OCI-LY3 (cell line): ENCODE measurements at regions not wholly inside any gene's neighbourhood (a gene's known extent, or its start where the extent isn't known, plus 50 kb on each side); places are given as distances from the start of the nearest gene placed in this dataset.

Source experiments
- H2AFZ ChIP-seq: fragments of 200-600, 300-600 bp; shearing (Covaris generic); 2 replicates; pipeline ENCODE4 v1.6.0; 2014; ENCODE audit warnings: antibody characterized with exemption, low read depth, low read length
- H3K27ac ChIP-seq: fragments of 200-600, 300-600 bp; sonication (generic); 2 replicates; pipeline ENCODE4 v1.5.1; 2014; ENCODE audit warnings: mild to moderate bottlenecking, low read length, moderate library complexity, mixed read lengths
- H3K27me3 ChIP-seq: fragments of 200-600, 300-600 bp; sonication (generic); 2 replicates; pipeline ENCODE4 v1.6.1; 2014; ENCODE audit warnings: low read depth, low read length, mixed read lengths
- H3K36me3 ChIP-seq: fragments of 200-600, 300-600 bp; sonication (generic); replicated peaks from 2 replicates; pipeline ENCODE3; 2014; ENCODE audit warnings: low read depth, low read length, mixed read lengths
- H3K4me1 ChIP-seq: fragments of 300-600, 200-600 bp; sonication (generic); 2 replicates; pipeline ENCODE4 v1.6.1; 2014; ENCODE audit warnings: low read length, mixed read lengths
- H3K4me2 ChIP-seq: fragments of 200-600, 300-600 bp; sonication (generic); 2 replicates; pipeline ENCODE4 v1.6.1; 2014; ENCODE audit warnings: low read length, mixed read lengths
- H3K4me3 ChIP-seq: fragments of 300-600, 200-600 bp; sonication (generic); 2 replicates; pipeline ENCODE4 v1.5.1; 2014; ENCODE audit warnings: antibody characterized with exemption, mild to moderate bottlenecking, low read length, moderate library complexity
- H3K79me2 ChIP-seq: fragments of 300-600, 200-600 bp; shearing (Covaris generic); 2 replicates; pipeline ENCODE4 v1.6.1; 2014; ENCODE audit warnings: mild to moderate bottlenecking, low read length, mixed read lengths
- H3K9ac ChIP-seq: fragments of 300-600, 200-600 bp; shearing (Covaris generic); 2 replicates; pipeline ENCODE4 v1.6.0; 2014; ENCODE audit warnings: mild to moderate bottlenecking, low read length, moderate library complexity
- H3K9me3 ChIP-seq: fragments of 200-600, 300-600 bp; shearing (Covaris generic); 2 replicates; pipeline ENCODE4 v1.6.1; 2014; ENCODE audit warnings: low read length, mixed read lengths; ENCODE audit not compliant: insufficient read depth
- H4K20me1 ChIP-seq: fragments of 200-600, 300-600 bp; sonication (generic); 2 replicates; pipeline ENCODE4 v1.6.1; 2016; ENCODE audit warnings: low read length, mixed read lengths; ENCODE audit not compliant: insufficient read depth
- CTCF ChIP-seq: fragments of 200-600, 300-600 bp; sonication (generic); IDR thresholded peaks from 2 replicates; pipeline ENCODE4 v1.5.1; 2014; ENCODE audit warnings: antibody characterized with exemption, low read length, low read depth
- EZH2phosphoT487 ChIP-seq: fragments of 200-600 bp; shearing (Covaris generic); IDR thresholded peaks from 2 replicates; pipeline ENCODE4 v1.6.1; 2018; ENCODE audit warnings: antibody characterized with exemption, mixed run types, low read depth

DNA sequence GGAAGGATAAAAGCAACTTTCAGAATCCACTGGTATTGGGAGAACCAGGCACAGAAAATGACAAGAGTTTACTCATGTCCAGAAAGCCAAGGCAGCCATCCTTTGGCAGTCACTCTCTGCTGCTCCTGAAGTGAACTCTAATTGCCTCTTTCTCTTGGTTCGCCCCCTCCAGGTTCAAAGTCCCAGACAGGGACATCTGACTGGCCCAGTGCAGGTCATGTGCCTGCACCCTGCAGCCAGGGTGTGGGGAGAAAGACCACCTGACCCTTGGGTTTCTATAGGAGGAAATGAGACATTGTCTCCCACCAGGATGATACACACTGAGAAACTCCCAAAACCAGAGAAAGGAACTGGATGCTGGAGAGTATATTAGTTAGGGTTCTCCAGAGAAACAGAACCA, 103.9 kb upstream of the SYT6 start:
- H3K27me3 ChIP-seq = no peaks in the 10 kb centered on the region
- no peak overlapping the region for H3K4me2 ChIP-seq
- H3K4me3 ChIP-seq = no peak overlapping the region
- H2AFZ ChIP-seq = no peak overlapping the region
- no peak overlapping the region for H3K9ac ChIP-seq
- H3K79me2 ChIP-seq = no peaks in the 10 kb centered on the region
- no peak overlapping the region for H3K27ac ChIP-seq
- TF ChIP-seq EZH2phosphoT487 (no peak), CTCF (no peak)
- H4K20me1 ChIP-seq = no peaks in the 10 kb centered on the region
- no peaks in the 10 kb centered on the region for H3K9me3 ChIP-seq
- no peaks in the 10 kb centered on the region for H3K36me3 ChIP-seq
- no peaks in the 10 kb centered on the region for H3K4me1 ChIP-seq

DNA sequence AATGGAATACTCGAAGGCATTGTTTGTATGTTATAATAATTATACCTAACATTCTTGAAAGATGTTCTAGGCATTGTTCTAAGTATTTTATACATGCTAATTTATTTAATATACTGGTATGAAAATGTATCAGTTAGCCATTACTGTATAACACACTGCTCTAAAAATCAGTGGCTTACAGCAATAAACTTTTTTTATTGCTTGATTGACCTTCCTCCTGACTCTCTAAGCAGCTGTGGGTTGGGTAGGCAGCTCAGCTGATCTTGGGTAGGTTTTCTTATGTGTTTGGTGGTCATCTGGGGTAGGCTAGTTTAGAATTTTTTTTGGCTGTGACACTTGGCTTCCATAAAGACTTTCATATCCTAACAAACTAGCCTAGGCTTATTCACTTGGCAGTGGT, 100.2 kb upstream of the SYT6 start:
- H3K27ac ChIP-seq = no peak overlapping the region
- no peaks in the 10 kb centered on the region for H3K4me1 ChIP-seq
- no peak overlapping the region for H3K9ac ChIP-seq
- H3K79me2 ChIP-seq = no peaks in the 10 kb centered on the region
- H3K9me3 ChIP-seq = no peaks in the 10 kb centered on the region
- TF ChIP-seq EZH2phosphoT487 = no peak
- no peak for TF ChIP-seq CTCF
- H3K36me3 ChIP-seq = no peaks in the 10 kb centered on the region
- no peaks in the 10 kb centered on the region for H3K27me3 ChIP-seq
- H4K20me1 ChIP-seq = no peaks in the 10 kb centered on the region
- no peak overlapping the region for H3K4me3 ChIP-seq
- H3K4me2 ChIP-seq = no peak overlapping the region
- no peak overlapping the region for H2AFZ ChIP-seq

- Histone ChIP-seq H2AFZ (no peak overlapping the region), H3K9ac (no peak overlapping the region), H3K79me2 (no peaks in the 10 kb centered on the region), H3K4me2 (no peak overlapping the region), H3K27me3 (no peaks in the 10 kb centered on the region), H3K4me3 (no peak overlapping the region), H4K20me1 (no peaks in the 10 kb centered on the region), H3K9me3 (no peaks in the 10 kb centered on the region), H3K27ac (no peak overlapping the region), H3K36me3 (no peaks in the 10 kb centered on the region), H3K4me1 (no peaks in the 10 kb centered on the region)
- TF ChIP-seq CTCF (no peak), EZH2phosphoT487 (no peak)
These were observed 97.9 kb upstream of the SYT6 start for GRCh38 chr1:114251573-114251939.

DNA sequence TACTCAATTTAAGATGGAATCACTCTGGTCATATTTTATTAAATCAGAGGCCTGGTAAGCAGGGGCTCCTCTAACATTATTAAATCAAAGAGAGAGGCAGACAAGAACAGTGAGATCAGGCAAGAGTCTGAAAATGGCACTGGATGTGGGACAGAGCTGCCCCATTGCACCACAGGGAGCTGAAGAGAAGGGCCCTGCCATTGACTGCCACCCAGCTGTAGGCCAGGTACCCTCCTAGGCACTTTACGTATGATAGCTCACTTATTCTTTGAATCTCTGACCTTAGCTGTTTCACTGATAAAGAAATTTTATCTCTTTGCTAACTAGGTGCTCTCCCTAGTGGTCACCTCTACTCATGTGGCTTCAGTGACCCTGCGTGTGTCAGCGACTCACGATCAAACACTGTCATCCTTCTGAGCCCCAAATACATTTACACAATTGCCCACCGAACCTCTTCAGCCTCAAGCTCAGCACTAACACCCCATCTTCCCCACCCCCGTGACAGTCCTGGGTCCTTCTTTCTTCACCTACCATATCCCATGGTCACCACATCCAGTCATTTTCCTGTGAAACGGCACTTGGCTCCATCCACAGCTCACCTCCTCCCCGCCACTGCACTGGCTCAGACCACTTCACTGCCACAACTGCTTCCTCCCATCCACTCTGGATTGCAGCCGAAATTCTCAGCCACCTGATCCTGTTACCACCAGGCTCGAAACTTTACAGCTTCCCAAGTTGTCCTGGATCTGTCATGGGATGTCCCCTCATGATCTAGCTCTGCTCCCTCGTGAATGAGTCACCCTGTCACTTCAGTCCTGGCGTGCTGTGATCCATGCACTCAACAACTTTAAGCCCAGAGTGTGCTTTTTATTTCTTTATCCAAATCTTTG, 97.3 kb upstream of the SYT6 start:
- Histone ChIP-seq H2AFZ (no peak overlapping the region), H4K20me1 (no peaks in the 10 kb centered on the region), H3K27me3 (no peaks in the 10 kb centered on the region), H3K4me3 (no peak overlapping the region), H3K27ac (no peak overlapping the region), H3K4me2 (no peak overlapping the region), H3K79me2 (no peaks in the 10 kb centered on the region), H3K4me1 (no peaks in the 10 kb centered on the region), H3K9me3 (no peaks in the 10 kb centered on the region), H3K36me3 (no peaks in the 10 kb centered on the region), H3K9ac (no peak overlapping the region)
- TF ChIP-seq EZH2phosphoT487 (no peak), CTCF (no peak)
